GM06990 (cell line): ENCODE measurements at regions not wholly inside any gene's neighbourhood (a gene's known extent, or its start where the extent isn't known, plus 50 kb on each side); places are given as distances from the start of the nearest gene placed in this dataset.

ENCODE experiments used
- DNase-seq: peaks from one replicate; pipeline ENCODE4 v3.0.0-alpha.2; 2011; ENCODE audit not compliant: insufficient read length; ENCODE audit errors: extremely low read depth
- H3K27me3 ChIP-seq: replicated peaks from 2 replicates; pipeline ENCODE4 v1.6.0; 2011; ENCODE audit warnings: low read length; ENCODE audit not compliant: control insufficient read depth, insufficient read depth
- H3K36me3 ChIP-seq: 2 replicates; pipeline ENCODE4 v1.5.1; 2011; ENCODE audit warnings: low read length; ENCODE audit not compliant: control insufficient read depth, insufficient read depth
- H3K4me3 ChIP-seq: replicated peaks from 2 replicates; pipeline ENCODE4 v1.5.1; 2011; ENCODE audit warnings: low read depth, mild to moderate bottlenecking, control low read depth, low read length
- CTCF ChIP-seq: IDR thresholded peaks from 2 replicates; pipeline ENCODE4 v1.5.1; 2011; ENCODE audit warnings: low read length, control low read depth, mild to moderate bottlenecking, inconsistent platforms; ENCODE audit not compliant: insufficient read depth, poor library complexity, severe bottlenecking

GRCh38 chr4:92060333-92060732 lies 243.4 kb upstream of the GRID2 start:
- Histone ChIP-seq H3K4me3 (no peak overlapping the region), H3K27me3 (no peaks in the 10 kb centered on the region), H3K36me3 (no peaks in the 10 kb centered on the region)
- no peak for TF ChIP-seq CTCF
- DNase-seq: no peak

GRCh38 chr4:92064574-92064973 lies 239.2 kb upstream of the GRID2 start:
- no peak for DNase-seq
- no peak for TF ChIP-seq CTCF
- no peaks in the 10 kb centered on the region for H3K36me3 ChIP-seq
- no peaks in the 10 kb centered on the region for H3K27me3 ChIP-seq
- H3K4me3 ChIP-seq: no peak overlapping the region

GRCh38 chr4:92066485-92066884 lies 237.3 kb upstream of the GRID2 start:
- TF ChIP-seq CTCF: no peak
- H3K27me3 ChIP-seq: no peaks in the 10 kb centered on the region
- H3K4me3 ChIP-seq: no peak overlapping the region
- no peak for DNase-seq
- no peaks in the 10 kb centered on the region for H3K36me3 ChIP-seq

- no peak for DNase-seq
- Histone ChIP-seq H3K27me3 (no peaks in the 10 kb centered on the region), H3K36me3 (no peaks in the 10 kb centered on the region), H3K4me3 (no peak overlapping the region)
- no peak for TF ChIP-seq CTCF
These were observed 232.2 kb upstream of the GRID2 start for GRCh38 chr4:92071587-92071986.

GRCh38 chr4:92074839-92075238 lies 228.9 kb upstream of the GRID2 start:
- no peaks in the 10 kb centered on the region for H3K36me3 ChIP-seq
- DNase-seq: no peak
- no peak overlapping the region for H3K4me3 ChIP-seq
- no peaks in the 10 kb centered on the region for H3K27me3 ChIP-seq
- no peak for TF ChIP-seq CTCF

- Histone ChIP-seq H3K27me3 (no peaks in the 10 kb centered on the region), H3K36me3 (no peaks in the 10 kb centered on the region), H3K4me3 (no peak overlapping the region)
- TF ChIP-seq CTCF: no peak
- DNase-seq: no peak
These were observed 212.9 kb upstream of the GRID2 start for GRCh38 chr4:92090887-92091286.
